GM23338 (cell line): ENCODE measurements at regions not wholly inside any gene's neighbourhood (a gene's known extent, or its start where the extent isn't known, plus 50 kb on each side); places are given as distances from the start of the nearest gene placed in this dataset.

Experiments used
- ATAC-seq: fragments of 200-7000 bp; cut with Tn5 transposase; 3 replicates; pipeline ENCODE4 v1.9.1; 2020
- DNase-seq: peaks from one replicate; pipeline ENCODE4 v3.0.0-alpha.2; 2015; ENCODE audit warnings: low spot score
- H2AFZ ChIP-seq: fragments of 200-600 bp; sonication (generic); 2 replicates; pipeline ENCODE4 v1.8.0; 2016; ENCODE audit warnings: antibody characterized with exemption, mild to moderate bottlenecking, moderate library complexity
- H3F3A ChIP-seq: fragments of 200-600 bp; sonication (generic); replicated peaks from 2 replicates; pipeline ENCODE4 v1.8.0; 2017; ENCODE audit warnings: antibody characterized with exemption, mixed run types, low read depth
- H3K27ac ChIP-seq: fragments of 200-600 bp; sonication (generic); 2 replicates; pipeline ENCODE4 v1.6.1; 2016; ENCODE audit warnings: low read depth
- H3K27me3 ChIP-seq: fragments of 200-600 bp; sonication (generic); 2 replicates; pipeline ENCODE4 v1.8.0; 2016; ENCODE audit warnings: mild to moderate bottlenecking, mixed run types, moderate library complexity; ENCODE audit not compliant: insufficient read depth
- H3K36me3 ChIP-seq: fragments of 200-600 bp; sonication (generic); 2 replicates; pipeline ENCODE4 v1.8.0; 2016; ENCODE audit warnings: mild to moderate bottlenecking; ENCODE audit not compliant: insufficient read depth
- H3K4me1 ChIP-seq: fragments of 200-600 bp; sonication (generic); 2 replicates; pipeline ENCODE4 v1.8.0; 2016; ENCODE audit warnings: mild to moderate bottlenecking, moderate library complexity; ENCODE audit not compliant: insufficient read depth
- H3K4me2 ChIP-seq: fragments of 200-600 bp; sonication (generic); 2 replicates; pipeline ENCODE4 v1.7.1; 2017; ENCODE audit warnings: mixed run types
- H3K4me3 ChIP-seq: fragments of 200-600 bp; sonication (generic); 2 replicates; pipeline ENCODE4 v1.6.1; 2016; ENCODE audit warnings: mixed run types
- H3K79me2 ChIP-seq: fragments of 200-600 bp; sonication (generic); replicated peaks from 2 replicates; pipeline ENCODE4 v1.8.0; 2017; ENCODE audit warnings: mild to moderate bottlenecking; ENCODE audit not compliant: insufficient read depth
- H3K9me2 ChIP-seq: fragments of 200-600 bp; sonication (generic); 2 replicates; pipeline ENCODE4 v1.8.0; 2017; ENCODE audit not compliant: insufficient read depth
- H4K20me1 ChIP-seq: fragments of 200-600 bp; sonication (generic); replicated peaks from 2 replicates; pipeline ENCODE4 v1.8.0; 2017; ENCODE audit warnings: mild to moderate bottlenecking; ENCODE audit not compliant: insufficient read depth
- H3K27ac Mint-ChIP-seq: 2 replicates; pipeline ENCODE4 v1.8.0; 2020; ENCODE audit warnings: inconsistent platforms, mild to moderate bottlenecking, moderate library complexity, mixed read lengths
- H3K27me3 Mint-ChIP-seq: 3 replicates; pipeline ENCODE4 v1.8.0; 2022; ENCODE audit warnings: low read depth, mild to moderate bottlenecking, moderate library complexity, mixed read lengths, inconsistent platforms; ENCODE audit not compliant: insufficient read depth, poor library complexity
- H3K36me3 Mint-ChIP-seq: 3 replicates; pipeline ENCODE4 v1.8.0; 2021; ENCODE audit warnings: low read depth, mild to moderate bottlenecking, inconsistent platforms, moderate library complexity, mixed read lengths
- H3K4me1 Mint-ChIP-seq: 3 replicates; pipeline ENCODE4 v1.8.0; 2020; ENCODE audit warnings: mild to moderate bottlenecking, inconsistent platforms, mixed read lengths
- H3K4me3 Mint-ChIP-seq: 3 replicates; pipeline ENCODE4 v1.8.0; 2021; ENCODE audit warnings: moderate library complexity, mild to moderate bottlenecking, inconsistent platforms, mixed read lengths
- H3K9me3 Mint-ChIP-seq: 3 replicates; pipeline ENCODE4 v1.8.0; 2020; ENCODE audit warnings: moderate library complexity, mild to moderate bottlenecking, inconsistent platforms, mixed read lengths
- CREB1 ChIP-seq: fragments of 250-450 bp; sonication (Bioruptor Pico); IDR thresholded peaks from 2 replicates; pipeline ENCODE4 v1.5.0; 2020; ENCODE audit warnings: low read depth, mild to moderate bottlenecking, moderate library complexity
- CTCF ChIP-seq, 2 experiments: fragments of 200-600 bp in 1 of 2; sonication (generic) in 1 of 2; conservative IDR thresholded peaks; 2 replicates each; pipeline versions ENCODE4 v1.5.1 to v1.6.1; 2016 to 2017; ENCODE audit warnings: antibody characterized with exemption in 2 of 2, low read depth in 2 of 2, mild to moderate bottlenecking in 2 of 2, moderate library complexity in 1 of 2
- ETS1 ChIP-seq: IDR thresholded peaks from 2 replicates; pipeline ENCODE4 v1.6.1; 2016; ENCODE audit warnings: antibody characterized with exemption
- EZH2 ChIP-seq: fragments of 200-600 bp; sonication (generic); IDR thresholded peaks from one replicate; pipeline ENCODE4 v1.8.0; 2017; ENCODE audit warnings: antibody characterized with exemption, mild to moderate bottlenecking, low read depth; ENCODE audit not compliant: unreplicated experiment
- EZH2phosphoT487 ChIP-seq: fragments of 200-600 bp; sonication (generic); IDR thresholded peaks from one replicate; pipeline ENCODE4 v1.8.1; 2018; ENCODE audit warnings: antibody characterized with exemption; ENCODE audit not compliant: unreplicated experiment
- JUNB ChIP-seq: IDR thresholded peaks from one replicate; pipeline ENCODE4 v1.6.1; 2016; ENCODE audit warnings: antibody characterized with exemption; ENCODE audit not compliant: unreplicated experiment
- NANOG ChIP-seq: IDR thresholded peaks from 2 replicates; pipeline ENCODE4 v1.6.1; 2016; ENCODE audit warnings: antibody characterized with exemption, borderline replicate concordance
- POLR2AphosphoS5 ChIP-seq: IDR thresholded peaks from 2 replicates; pipeline ENCODE4 v1.6.1; 2016; ENCODE audit warnings: antibody characterized with exemption, low read depth
- REST ChIP-seq: IDR thresholded peaks from one replicate; pipeline ENCODE4 v1.6.1; 2018; ENCODE audit warnings: antibody characterized with exemption; ENCODE audit not compliant: unreplicated experiment
- STAT1 ChIP-seq: IDR thresholded peaks from one replicate; pipeline ENCODE4 v1.6.1; 2016; ENCODE audit warnings: antibody characterized with exemption; ENCODE audit not compliant: unreplicated experiment
- ZNF114 ChIP-seq: fragments of 250-450 bp; sonication (Bioruptor Pico); IDR thresholded peaks from 2 replicates; pipeline ENCODE4 v1.5.0; 2020; ENCODE audit warnings: mild to moderate bottlenecking, moderate library complexity
- ZNF331 ChIP-seq: fragments of 250-450 bp; sonication (Bioruptor Pico); IDR thresholded peaks from 2 replicates; pipeline ENCODE4 v1.5.0; 2020; ENCODE audit warnings: low read depth, mild to moderate bottlenecking, moderate library complexity
- TF ChIP-seq, protein P1 (sequence below): fragments of 250-450 bp; sonication (Bioruptor Pico); IDR thresholded peaks from 2 replicates; pipeline ENCODE4 v1.5.0; 2020; ENCODE audit warnings: mild to moderate bottlenecking, moderate library complexity

- H3K79me2 ChIP-seq: no peaks in the 10 kb centered on the region
- DNase-seq (no peak), ATAC-seq (no peak)
- H2AFZ ChIP-seq: no peak overlapping the region
- Mint-ChIP-seq H3K4me3 (no peak overlapping the region), H3K4me1 (no peaks in the 10 kb centered on the region), H3K27me3 (no peaks in the 10 kb centered on the region), H3K9me3 (no peaks in the 10 kb centered on the region), H3K36me3 (no peaks in the 10 kb centered on the region), H3K27ac (no peak overlapping the region)
- no peaks in the 10 kb centered on the region for H3K4me1 ChIP-seq
- no peak overlapping the region for H3K4me3 ChIP-seq
- no peaks in the 10 kb centered on the region for H4K20me1 ChIP-seq
- H3K27me3 ChIP-seq: no peaks in the 10 kb centered on the region
- no peak overlapping the region for H3K4me2 ChIP-seq
- no peaks in the 10 kb centered on the region for H3K36me3 ChIP-seq
- TF ChIP-seq NANOG (no peak), POLR2AphosphoS5 (no peak), ZNF331 (CRISPR knock-in tag) (no peak), ETS1 (no peak), CREB1 (CRISPR knock-in tag) (no peak), EZH2 (no peak), REST (no peak), CTCF (conservative IDR thresholded peaks at IDR 0.05; ENCODE audit: low read depth in 2 of 2) (no peak), JUNB (no peak), STAT1 (no peak), EZH2phosphoT487 (no peak), ZNF114 (CRISPR knock-in tag) (no peak)
- TF ChIP-seq, protein P1, sequence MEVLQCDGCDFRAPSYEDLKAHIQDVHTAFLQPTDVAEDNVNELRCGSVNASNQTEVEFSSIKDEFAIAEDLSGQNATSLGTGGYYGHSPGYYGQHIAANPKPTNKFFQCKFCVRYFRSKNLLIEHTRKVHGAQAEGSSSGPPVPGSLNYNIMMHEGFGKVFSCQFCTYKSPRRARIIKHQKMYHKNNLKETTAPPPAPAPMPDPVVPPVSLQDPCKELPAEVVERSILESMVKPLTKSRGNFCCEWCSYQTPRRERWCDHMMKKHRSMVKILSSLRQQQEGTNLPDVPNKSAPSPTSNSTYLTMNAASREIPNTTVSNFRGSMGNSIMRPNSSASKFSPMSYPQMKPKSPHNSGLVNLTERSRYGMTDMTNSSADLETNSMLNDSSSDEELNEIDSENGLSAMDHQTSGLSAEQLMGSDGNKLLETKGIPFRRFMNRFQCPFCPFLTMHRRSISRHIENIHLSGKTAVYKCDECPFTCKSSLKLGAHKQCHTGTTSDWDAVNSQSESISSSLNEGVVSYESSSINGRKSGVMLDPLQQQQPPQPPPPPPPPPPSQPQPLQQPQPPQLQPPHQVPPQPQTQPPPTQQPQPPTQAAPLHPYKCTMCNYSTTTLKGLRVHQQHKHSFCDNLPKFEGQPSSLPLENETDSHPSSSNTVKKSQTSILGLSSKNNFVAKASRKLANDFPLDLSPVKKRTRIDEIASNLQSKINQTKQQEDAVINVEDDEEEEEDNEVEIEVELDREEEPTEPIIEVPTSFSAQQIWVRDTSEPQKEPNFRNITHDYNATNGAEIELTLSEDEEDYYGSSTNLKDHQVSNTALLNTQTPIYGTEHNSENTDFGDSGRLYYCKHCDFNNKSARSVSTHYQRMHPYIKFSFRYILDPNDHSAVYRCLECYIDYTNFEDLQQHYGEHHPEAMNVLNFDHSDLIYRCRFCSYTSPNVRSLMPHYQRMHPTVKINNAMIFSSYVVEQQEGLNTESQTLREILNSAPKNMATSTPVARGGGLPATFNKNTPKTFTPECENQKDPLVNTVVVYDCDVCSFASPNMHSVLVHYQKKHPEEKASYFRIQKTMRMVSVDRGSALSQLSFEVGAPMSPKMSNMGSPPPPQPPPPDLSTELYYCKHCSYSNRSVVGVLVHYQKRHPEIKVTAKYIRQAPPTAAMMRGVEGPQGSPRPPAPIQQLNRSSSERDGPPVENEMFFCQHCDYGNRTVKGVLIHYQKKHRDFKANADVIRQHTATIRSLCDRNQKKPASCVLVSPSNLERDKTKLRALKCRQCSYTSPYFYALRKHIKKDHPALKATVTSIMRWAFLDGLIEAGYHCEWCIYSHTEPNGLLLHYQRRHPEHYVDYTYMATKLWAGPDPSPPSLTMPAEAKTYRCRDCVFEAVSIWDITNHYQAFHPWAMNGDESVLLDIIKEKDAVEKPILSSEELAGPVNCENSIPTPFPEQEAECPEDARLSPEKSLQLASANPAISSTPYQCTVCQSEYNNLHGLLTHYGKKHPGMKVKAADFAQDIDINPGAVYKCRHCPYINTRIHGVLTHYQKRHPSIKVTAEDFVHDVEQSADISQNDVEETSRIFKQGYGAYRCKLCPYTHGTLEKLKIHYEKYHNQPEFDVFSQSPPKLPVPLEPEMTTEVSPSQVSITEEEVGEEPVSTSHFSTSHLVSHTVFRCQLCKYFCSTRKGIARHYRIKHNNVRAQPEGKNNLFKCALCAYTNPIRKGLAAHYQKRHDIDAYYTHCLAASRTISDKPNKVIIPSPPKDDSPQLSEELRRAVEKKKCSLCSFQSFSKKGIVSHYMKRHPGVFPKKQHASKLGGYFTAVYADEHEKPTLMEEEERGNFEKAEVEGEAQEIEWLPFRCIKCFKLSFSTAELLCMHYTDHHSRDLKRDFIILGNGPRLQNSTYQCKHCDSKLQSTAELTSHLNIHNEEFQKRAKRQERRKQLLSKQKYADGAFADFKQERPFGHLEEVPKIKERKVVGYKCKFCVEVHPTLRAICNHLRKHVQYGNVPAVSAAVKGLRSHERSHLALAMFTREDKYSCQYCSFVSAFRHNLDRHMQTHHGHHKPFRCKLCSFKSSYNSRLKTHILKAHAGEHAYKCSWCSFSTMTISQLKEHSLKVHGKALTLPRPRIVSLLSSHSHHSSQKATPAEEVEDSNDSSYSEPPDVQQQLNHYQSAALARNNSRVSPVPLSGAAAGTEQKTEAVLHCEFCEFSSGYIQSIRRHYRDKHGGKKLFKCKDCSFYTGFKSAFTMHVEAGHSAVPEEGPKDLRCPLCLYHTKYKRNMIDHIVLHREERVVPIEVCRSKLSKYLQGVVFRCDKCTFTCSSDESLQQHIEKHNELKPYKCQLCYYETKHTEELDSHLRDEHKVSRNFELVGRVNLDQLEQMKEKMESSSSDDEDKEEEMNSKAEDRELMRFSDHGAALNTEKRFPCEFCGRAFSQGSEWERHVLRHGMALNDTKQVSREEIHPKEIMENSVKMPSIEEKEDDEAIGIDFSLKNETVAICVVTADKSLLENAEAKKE (CRISPR knock-in tag): no peak
- H3F3A ChIP-seq: no peaks in the 10 kb centered on the region
- H3K9me2 ChIP-seq: no peaks in the 10 kb centered on the region; the same call in 1 of the 2 replicates
- no peak overlapping the region for H3K27ac ChIP-seq
These were observed 322.9 kb downstream of the PTEN start for GRCh38 chr10:88186335-88186734.
